SU-DHL-6 (cell line): ENCODE measurements at regions not wholly inside any gene's neighbourhood (a gene's known extent, or its start where the extent isn't known, plus 50 kb on each side); places are given as distances from the start of the nearest gene placed in this dataset.

Experiments
- H2AFZ ChIP-seq: fragments of 200-600 bp; sonication (generic); 2 replicates; pipeline ENCODE4 v1.6.1; 2014; ENCODE audit warnings: low read depth, mild to moderate bottlenecking, moderate library complexity, mixed read lengths, antibody characterized with exemption, low read length; ENCODE audit not compliant: severe bottlenecking
- H3F3A ChIP-seq: fragments of 200-600 bp; shearing (Covaris generic); 2 replicates; pipeline ENCODE4 v1.6.0; 2016; ENCODE audit warnings: antibody characterized with exemption, mild to moderate bottlenecking; ENCODE audit not compliant: insufficient read depth
- H3K27ac ChIP-seq: fragments of 200-600 bp; sonication (generic); 2 replicates; pipeline ENCODE4 v1.5.1; 2016; ENCODE audit warnings: low read depth, mild to moderate bottlenecking, low read length, moderate library complexity, mixed read lengths
- H3K27me3 ChIP-seq: fragments of 200-600 bp; sonication (generic), shearing (Covaris generic); 2 replicates; pipeline ENCODE4 v1.6.0; 2014; ENCODE audit warnings: mild to moderate bottlenecking, low read length
- H3K36me3 ChIP-seq: fragments of 200-600 bp; sonication (generic); 2 replicates; pipeline ENCODE4 v1.6.1; 2014; ENCODE audit warnings: mild to moderate bottlenecking, low read length, mixed read lengths
- H3K4me2 ChIP-seq: fragments of 300-600, 200-600 bp; shearing (Covaris generic), sonication (generic); 2 replicates; pipeline ENCODE4 v1.6.0; 2014; ENCODE audit warnings: low read length, low read depth, mild to moderate bottlenecking; ENCODE audit not compliant: poor library complexity, severe bottlenecking
- H3K4me3 ChIP-seq: fragments of 200-600 bp; sonication (generic); 2 replicates; pipeline ENCODE4 v1.5.1; 2014; ENCODE audit warnings: antibody characterized with exemption, low read length, mild to moderate bottlenecking, mixed read lengths; ENCODE audit not compliant: insufficient read depth, poor library complexity, severe bottlenecking
- H3K79me2 ChIP-seq: fragments of 200-600 bp; sonication (generic); 2 replicates; pipeline ENCODE4 v1.6.1; 2014; ENCODE audit warnings: mild to moderate bottlenecking, low read length, moderate library complexity; ENCODE audit not compliant: insufficient read depth
- H3K9ac ChIP-seq: fragments of 200-600 bp; sonication (generic); 2 replicates; pipeline ENCODE4 v1.7.0; 2014; ENCODE audit warnings: mild to moderate bottlenecking, low read length
- H3K9me2 ChIP-seq: fragments of 200-600 bp; sonication (generic); replicated peaks from 2 replicates; pipeline ENCODE4 v1.6.1; 2014; ENCODE audit warnings: low read length; ENCODE audit not compliant: insufficient read depth
- H3K9me3 ChIP-seq: fragments of 200-600 bp; sonication (generic); 2 replicates; pipeline ENCODE4 v1.6.1; 2014; ENCODE audit warnings: low read length, mixed read lengths; ENCODE audit not compliant: insufficient read depth
- H4K20me1 ChIP-seq: fragments of 200-600 bp; sonication (generic); 2 replicates; pipeline ENCODE4 v1.6.1; 2014; ENCODE audit warnings: low read depth, mild to moderate bottlenecking, antibody characterized with exemption, low read length, moderate library complexity, mixed read lengths
- EZH2phosphoT487 ChIP-seq: fragments of 200-600 bp; sonication (generic), shearing (Covaris generic); conservative IDR thresholded peaks from 2 replicates; pipeline ENCODE4 v1.6.1; 2018; ENCODE audit warnings: mild to moderate bottlenecking, antibody characterized with exemption, low read length, moderate library complexity, mixed read lengths
- TF ChIP-seq, protein P1 (sequence below): fragments of 200-600 bp; sonication (generic); IDR thresholded peaks from one replicate; pipeline ENCODE4 v1.5.1; 2017; ENCODE audit warnings: antibody characterized with exemption, mild to moderate bottlenecking, low read length, moderate library complexity; ENCODE audit not compliant: insufficient read depth, poor library complexity, severe bottlenecking

DNA sequence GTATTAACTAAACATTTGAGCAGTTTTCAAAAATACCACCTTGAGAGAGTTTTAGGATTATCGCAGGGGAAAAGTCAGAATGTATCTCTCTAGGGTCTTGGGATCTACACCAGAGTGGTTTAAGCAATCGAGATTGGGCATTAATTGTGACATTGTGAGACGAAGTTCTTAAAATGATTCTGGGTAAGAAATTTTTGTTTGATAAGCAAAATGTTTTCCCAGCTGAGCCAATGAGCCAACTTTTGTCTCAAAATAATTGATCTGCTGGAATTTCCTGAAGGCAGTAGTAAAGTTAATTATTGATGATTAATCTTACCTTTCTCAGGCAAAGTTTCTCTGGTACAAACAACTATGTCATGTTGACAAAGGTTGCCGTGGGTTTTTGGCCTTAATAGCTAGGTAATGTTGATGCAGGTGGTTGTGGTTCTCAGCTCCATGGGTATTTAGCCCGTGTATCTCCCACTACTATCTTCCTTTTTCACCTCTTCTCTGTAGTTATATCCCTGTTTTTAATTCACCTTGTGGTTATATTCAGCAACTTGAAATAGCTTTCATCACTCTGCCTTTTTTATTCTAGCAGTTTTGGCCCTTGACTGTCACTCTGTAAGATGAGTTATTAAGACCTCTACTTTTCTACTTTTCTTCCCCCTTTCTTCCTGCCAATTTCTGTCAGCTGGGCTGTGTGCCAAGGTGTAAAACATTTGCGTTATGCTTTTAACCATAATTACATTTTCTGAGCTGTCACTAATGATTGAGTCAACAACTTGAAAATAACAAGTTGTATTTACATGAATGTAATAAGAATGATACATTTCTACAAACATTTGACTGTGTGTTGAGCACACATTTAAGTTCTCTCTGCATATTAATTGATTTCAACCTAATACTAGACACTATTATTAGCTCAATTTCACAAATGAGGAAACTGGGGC lies 368.3 kb upstream of the BTBD3 start:
- no peaks in the 10 kb centered on the region for H4K20me1 ChIP-seq
- no peaks in the 10 kb centered on the region for H3K27me3 ChIP-seq
- no peaks in the 10 kb centered on the region for H3K36me3 ChIP-seq
- no peak overlapping the region for H2AFZ ChIP-seq
- no peaks in the 10 kb centered on the region for H3K9me2 ChIP-seq
- no peak overlapping the region for H3K4me3 ChIP-seq
- no peak overlapping the region for H3K9ac ChIP-seq
- H3K79me2 ChIP-seq, result no peaks in the 10 kb centered on the region
- H3K4me2 ChIP-seq, result no peak overlapping the region
- no peak overlapping the region for H3K27ac ChIP-seq
- no peaks in the 10 kb centered on the region for H3F3A ChIP-seq
- H3K9me3 ChIP-seq, result no peaks in the 10 kb centered on the region
- TF ChIP-seq, protein P1, sequence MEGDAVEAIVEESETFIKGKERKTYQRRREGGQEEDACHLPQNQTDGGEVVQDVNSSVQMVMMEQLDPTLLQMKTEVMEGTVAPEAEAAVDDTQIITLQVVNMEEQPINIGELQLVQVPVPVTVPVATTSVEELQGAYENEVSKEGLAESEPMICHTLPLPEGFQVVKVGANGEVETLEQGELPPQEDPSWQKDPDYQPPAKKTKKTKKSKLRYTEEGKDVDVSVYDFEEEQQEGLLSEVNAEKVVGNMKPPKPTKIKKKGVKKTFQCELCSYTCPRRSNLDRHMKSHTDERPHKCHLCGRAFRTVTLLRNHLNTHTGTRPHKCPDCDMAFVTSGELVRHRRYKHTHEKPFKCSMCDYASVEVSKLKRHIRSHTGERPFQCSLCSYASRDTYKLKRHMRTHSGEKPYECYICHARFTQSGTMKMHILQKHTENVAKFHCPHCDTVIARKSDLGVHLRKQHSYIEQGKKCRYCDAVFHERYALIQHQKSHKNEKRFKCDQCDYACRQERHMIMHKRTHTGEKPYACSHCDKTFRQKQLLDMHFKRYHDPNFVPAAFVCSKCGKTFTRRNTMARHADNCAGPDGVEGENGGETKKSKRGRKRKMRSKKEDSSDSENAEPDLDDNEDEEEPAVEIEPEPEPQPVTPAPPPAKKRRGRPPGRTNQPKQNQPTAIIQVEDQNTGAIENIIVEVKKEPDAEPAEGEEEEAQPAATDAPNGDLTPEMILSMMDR, result no peak
- no peak for TF ChIP-seq EZH2phosphoT487

DNA sequence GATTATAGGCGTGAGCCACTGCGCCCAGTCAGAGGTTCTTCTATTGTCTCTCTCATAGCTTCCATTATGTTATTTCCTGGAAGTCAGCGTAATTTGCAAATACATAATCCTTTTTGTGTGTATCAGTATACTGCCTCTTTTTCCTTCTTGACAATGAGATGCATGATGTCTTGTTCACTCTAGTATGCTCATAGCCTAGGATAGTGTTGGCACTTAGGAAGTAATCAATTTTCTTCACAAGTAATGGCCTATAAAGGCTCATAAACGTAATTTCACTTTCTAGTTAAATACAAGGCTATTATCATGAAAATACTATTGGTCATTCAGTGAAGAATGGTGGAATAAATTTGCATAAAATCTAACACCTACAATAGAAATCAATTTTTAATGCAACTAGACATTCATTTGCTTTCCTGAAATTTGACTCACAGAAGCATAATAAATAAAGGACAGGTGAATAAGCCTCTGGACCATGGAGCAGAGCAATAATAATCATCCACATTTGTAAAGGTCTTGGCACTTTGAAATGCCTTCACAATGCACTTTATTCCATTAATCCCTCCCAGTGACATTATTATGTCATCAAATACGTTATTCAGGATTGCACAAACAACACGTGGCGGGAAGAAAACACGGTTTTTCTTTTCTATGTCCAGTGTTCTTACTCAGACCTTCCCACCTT lies 366.9 kb upstream of the BTBD3 start:
- H3K36me3 ChIP-seq, result no peaks in the 10 kb centered on the region
- TF ChIP-seq, protein P1, result no peak
- no peak for TF ChIP-seq EZH2phosphoT487
- H3K9me2 ChIP-seq, result no peaks in the 10 kb centered on the region
- no peaks in the 10 kb centered on the region for H3F3A ChIP-seq
- H4K20me1 ChIP-seq, result no peaks in the 10 kb centered on the region
- no peak overlapping the region for H2AFZ ChIP-seq
- no peak overlapping the region for H3K4me2 ChIP-seq
- H3K27me3 ChIP-seq, result no peaks in the 10 kb centered on the region
- H3K27ac ChIP-seq, result no peak overlapping the region
- no peaks in the 10 kb centered on the region for H3K9me3 ChIP-seq
- H3K79me2 ChIP-seq, result no peaks in the 10 kb centered on the region
- no peak overlapping the region for H3K4me3 ChIP-seq
- no peak overlapping the region for H3K9ac ChIP-seq

DNA sequence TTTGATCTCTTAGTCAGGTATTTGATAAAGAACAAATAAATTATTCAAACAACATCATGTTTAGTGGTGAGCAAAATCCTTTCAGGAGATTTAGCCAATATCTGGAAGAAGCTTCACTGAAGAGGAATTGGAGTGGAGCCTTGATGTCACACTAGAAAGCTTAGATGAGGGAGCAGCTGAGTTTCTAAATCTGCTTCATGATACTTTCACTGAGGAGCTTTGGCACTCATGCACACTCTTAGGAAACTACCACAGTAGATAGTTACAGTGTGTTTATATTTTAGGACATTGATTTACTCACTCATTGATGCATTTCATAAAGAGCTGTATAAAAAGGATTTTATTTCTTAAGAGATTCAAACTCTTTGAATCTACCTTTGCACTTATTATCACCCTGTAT lies 366.2 kb upstream of the BTBD3 start:
- TF ChIP-seq, protein P1, result no peak
- no peak for TF ChIP-seq EZH2phosphoT487
- Histone ChIP-seq H3K9me2 (no peaks in the 10 kb centered on the region), H3K27me3 (no peaks in the 10 kb centered on the region), H2AFZ (no peak overlapping the region), H4K20me1 (no peaks in the 10 kb centered on the region), H3K9me3 (no peaks in the 10 kb centered on the region), H3K36me3 (no peaks in the 10 kb centered on the region), H3K79me2 (no peaks in the 10 kb centered on the region), H3K9ac (no peak overlapping the region), H3K4me3 (no peak overlapping the region), H3K4me2 (no peak overlapping the region), H3F3A (no peaks in the 10 kb centered on the region), H3K27ac (no peak overlapping the region)
